ENCODE measurements at regions not wholly inside any gene's neighbourhood (a gene's known extent, or its start where the extent isn't known, plus 50 kb on each side); places are given as distances from the start of the nearest gene placed in this dataset.
"Not testable (repeated sequence)": the region's sequence is repeated elsewhere in the genome, so short reads cannot be mapped to it uniquely, and the experiment has no call there.

DNA sequence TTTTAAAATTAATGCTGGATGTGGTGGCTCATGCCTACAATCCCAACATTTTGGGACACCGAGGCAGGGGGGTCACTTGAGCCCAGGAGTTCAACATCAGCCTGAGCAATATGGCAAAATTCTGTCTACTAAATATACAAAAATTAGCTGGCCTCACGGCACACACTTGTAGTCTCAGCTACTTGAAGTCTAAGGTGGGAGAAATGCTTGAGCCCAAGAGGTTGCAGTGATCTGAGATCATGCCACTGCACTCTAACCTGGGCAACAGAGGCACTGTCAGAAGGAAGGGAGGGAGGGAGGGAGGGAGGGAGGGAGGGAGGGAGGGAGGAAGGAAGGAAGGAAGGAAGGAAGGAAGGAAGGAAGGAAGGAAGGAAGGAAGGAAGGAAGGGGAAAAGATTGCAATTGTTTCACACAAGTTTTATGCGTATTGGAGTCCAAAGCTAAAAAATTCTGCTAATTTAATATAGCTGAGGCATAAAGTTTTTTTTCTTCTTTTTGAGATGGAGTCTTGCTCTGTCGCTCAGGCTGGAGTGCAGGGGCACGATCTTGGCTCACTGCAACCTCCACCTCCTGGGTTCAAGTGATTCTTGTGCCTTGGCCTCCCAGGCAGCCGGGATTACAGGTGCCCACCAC lies 328.8 kb downstream of the KLF12 start:
- not testable (repeated sequence) for DNase-seq (ENCODE audit: low read depth in 2 of 2)

DNA sequence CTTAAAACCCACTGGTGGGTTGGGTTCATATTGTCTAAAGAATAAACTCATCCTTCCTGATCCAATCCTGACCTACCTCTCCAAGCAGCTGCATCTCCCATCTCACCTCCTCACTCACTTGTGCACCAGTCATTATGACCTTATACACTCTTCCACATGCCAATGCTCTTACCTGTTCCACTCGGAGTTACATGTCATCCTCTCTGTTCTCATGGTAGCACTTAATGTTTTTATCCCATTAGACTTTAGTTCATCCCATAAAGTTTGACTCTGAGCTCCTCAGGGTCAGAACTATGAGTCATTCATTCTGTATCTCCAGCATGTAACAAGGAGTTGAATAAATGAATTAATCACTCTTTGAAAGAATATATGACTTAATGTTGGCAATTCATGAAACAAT lies 330.2 kb downstream of the KLF12 start:
- DNase-seq (ENCODE audit: low read depth in 2 of 2) = no peak

DNA sequence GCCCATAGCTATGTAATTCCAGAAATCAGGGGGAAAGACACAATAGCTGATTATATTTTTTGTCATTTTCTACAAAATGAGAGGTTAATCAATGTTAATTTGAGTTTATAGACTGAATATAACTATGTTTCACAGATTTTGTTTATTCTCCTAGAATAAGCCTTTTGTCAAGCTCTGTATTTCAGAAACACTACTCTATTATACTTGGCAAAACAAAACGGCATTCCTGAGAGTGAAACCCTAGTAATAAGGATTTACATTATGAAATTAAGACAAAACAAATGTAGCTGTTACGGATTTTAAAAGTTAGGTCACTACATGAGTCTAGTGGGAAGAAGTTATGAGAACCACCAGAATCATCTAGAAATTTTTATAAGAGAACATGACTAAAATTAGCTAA lies 334.2 kb downstream of the KLF12 start:
- no peak for DNase-seq (ENCODE audit: low read depth in 2 of 2)

DNA sequence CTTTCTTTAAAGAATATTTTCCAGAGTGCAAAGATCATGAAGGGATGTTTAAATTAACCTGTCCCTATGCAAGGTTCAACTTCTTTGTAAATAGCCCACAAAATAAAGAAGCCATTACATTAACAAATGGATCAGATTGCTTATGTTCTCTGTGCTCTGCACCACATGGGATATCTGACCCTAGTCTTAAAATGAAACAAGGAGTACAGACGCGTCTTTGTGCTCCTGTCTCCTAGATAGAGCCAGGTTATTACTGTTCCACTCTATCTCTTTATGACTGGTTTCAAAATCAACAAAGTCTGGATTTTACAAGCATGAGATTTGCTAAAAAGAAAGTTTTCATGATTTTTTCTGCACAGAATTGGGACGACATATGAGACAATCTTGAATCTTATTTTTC lies 339.4 kb downstream of the KLF12 start:
- DNase-seq (ENCODE audit: low read depth in 2 of 2) = no peak

DNA sequence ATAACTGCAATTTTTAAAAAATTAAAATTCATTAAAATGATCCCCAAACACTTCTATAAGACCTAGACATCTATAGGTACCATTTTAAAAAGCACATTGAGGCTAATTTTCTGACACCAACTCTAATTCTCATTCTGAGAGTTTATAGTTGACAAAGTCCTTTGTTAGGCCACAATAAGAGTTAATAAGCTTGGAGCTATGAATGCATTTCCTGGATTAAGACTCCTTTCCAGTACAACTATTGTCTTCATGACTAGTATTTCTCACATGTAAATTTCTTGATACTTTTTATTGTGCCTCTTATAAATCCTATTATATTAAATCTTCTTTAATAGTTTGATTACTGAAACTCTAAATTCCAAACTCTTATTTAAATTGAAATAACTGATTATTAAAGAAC lies 340.8 kb downstream of the KLF12 start:
- no peak for DNase-seq (ENCODE audit: low read depth in 2 of 2)

DNA sequence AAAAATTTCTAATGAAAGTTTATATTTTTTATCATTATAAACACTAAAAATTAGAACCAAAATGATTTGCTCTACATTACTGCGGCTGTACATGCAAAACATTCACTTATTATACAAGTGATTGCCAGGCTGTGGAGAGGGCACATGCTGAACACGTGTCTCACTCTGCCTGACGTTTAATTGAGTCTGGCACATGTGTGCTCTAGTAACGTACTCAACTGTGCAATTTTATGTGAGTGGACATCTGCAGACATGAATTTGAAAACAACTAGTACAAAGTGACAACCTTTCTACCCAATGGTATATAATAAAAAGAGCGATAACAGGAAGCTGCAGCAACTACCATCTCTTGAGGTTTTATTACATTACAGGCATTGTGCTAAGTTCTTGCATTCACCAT lies 341.4 kb downstream of the KLF12 start:
- no peak for DNase-seq (ENCODE audit: low read depth in 2 of 2)

DNA sequence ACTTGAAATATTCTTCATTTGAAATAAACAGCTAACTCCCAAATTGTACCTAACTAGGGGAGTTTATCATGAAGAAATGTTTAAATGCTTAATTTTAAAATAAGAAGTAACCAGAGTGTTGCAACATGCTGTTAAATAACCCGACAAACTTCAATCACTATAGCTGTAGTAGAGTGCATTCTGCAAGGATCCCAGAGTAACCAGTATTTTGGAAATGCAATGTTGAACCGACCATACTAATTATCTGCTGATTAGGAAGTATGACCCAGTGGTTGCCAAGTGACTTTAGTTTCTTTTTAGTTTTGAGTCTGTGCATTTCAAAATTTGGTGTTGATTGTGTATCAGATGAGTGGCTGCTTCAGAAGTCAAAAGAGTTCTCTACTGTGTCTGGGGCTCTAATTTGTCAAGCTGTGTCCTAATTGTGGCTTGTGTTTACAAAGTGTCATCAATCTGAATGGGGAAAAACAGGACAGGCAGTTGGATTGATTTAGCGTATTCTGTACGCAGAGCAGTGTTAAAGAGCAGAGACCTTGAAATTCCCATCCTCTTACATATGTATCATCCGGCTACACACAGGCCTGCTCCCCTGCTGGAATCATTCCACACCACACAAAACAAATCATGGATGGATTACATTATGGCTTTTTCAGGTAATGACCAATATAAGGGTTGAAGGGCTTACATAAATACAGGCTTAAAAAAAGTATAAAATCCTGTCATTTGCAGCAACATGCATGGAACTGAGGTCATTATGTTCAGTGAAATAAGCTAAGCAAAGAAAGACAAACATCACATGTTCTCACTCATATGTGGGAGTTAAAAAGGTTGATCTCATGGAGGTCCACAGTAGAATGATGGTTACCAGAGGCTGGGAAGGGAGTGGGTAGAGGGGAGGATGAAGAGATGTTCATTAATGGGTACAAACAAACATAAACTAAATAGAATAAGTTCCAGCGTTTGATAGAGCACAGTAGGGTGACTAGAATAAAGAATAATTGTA lies 351.5 kb downstream of the KLF12 start:
- DNase-seq (ENCODE audit: low read depth in 2 of 2) = no peak

DNA sequence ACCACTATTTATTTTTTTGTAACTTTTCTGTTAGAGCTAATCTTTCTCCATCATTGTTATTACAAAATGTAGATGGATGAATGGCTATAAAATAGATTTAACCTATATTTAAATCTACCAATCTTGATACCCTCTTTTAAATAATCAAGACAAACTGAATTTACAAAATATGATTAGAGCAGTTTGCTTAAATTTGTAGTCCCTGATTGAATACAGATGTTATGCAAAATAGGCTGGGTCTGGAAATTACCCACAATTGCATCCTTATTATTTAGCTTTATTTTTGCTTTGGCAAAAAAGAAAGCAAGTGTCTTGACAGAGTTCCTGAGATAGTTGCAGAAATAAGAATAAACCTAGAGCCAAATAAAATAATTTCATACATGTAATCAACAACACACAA lies 352.8 kb downstream of the KLF12 start:
- no peak for DNase-seq (ENCODE audit: low read depth in 2 of 2)

DNA sequence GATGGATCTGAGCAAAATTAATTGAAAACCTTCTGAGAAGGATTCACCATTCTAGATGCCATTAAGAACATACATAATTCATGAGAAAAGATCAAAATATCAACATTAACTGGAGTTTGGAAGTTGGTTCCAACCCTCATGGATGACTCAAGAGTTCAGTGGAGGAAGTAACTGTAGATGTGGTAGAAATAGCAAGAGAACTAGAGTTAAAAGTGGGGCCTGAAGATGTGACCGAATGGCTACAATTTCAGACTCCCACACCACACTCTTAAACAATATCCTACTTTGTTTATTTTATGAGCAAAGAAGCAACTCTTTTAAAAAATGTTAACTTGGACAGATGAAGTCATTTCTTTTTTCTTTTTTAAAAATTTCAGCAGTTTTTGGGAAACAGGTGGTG lies 354.3 kb downstream of the KLF12 start:
- no peak for DNase-seq (ENCODE audit: low read depth in 2 of 2)

DNA sequence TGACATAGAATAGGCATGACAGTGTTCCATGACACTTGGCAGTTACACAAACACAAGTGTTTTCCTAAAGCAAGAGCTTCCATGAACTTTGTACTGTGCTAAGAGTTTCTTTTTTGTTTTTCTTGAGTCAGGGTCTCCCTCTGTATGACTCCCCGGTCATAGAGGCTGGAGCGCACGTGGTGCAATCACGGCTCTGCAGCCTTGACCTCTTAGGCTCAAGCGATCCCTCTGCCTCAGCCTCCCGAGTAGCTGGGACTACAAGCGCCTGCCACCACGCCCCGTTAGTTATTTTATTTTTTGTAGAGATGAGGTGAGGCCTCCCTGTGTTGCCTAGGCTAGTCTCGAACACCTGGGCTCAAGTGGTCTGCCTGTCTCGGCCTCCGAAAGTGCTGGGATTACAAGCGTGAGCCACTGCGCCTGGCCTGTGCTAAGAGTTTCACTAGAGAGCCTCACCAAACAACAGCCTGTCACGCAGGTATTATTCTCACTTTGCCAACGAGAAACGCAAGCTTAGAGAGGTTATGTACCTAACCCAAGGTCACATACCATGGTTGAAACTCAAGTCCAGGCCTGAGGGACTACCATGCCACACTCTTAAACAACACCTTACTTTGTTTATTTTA lies 355.9 kb downstream of the KLF12 start:
- DNase-seq (ENCODE audit: low read depth in 2 of 2) = no peak

DNA sequence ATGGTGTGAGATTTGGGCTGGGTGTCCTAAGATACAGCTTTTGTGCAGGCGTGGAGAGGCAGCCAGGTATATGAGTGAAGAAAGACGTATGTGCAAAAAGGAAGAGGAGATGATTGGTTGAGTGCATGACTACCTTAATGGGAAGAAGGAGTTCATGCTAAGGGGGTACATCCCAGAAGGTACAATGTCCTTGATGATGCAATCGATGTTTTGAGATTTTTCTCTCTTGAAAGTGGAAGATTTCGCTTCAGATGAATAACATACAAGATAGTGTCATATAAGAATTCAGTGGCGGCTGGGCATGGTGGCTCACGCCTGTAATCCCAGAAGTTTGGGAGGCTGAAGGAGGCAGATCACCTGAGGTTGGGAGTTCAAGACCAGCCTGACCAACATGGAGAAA lies 357.1 kb downstream of the KLF12 start:
- DNase-seq (ENCODE audit: low read depth in 2 of 2) = no peak

DNA sequence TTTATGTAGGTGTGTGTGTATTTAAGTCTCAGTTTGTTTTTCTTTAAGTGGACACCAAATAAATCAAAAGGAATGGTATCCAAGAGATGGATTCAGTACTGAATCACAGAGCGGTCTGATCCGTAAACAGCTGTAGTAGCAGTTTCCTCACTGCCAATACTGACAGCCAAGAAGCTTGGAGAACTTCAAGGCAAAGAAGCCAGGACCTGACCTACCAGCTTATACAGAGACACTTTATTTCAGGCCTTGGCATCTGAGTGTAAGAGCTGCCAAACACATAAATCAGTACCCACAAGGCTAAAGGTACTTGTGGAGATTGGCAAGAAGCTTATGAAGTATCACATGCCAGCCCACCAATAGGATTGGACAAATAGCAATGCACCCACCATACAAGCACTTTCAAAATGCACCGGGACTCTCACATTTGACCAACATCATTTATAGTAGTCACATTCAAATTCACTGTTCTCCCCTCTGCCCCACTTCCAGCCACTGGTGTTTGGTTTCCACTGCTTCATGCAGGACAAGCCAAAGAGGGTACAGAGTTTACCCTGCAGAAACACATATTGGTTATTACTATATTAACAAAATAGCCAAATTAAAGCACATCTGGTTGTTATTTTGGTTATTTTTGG lies 357.9 kb downstream of the KLF12 start:
- no peak for DNase-seq (ENCODE audit: low read depth in 2 of 2)

DNA sequence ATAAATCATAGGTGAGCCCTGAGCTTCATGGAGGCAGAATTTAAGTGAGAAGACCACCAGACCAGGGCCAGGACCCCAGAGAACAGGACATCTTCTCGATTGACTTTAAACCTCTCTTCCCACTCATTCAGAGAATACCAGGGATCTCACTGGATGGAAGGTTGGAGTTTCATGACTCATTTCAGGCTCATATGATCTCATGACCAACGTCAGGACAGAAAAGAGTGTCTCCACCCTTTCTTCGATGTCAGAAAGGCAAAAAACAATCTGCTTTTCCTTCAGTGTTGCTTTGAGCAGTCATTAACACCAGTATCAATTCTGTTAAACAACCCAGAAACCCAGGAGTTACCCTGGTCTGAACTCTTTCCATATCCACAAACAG lies 361.0 kb downstream of the KLF12 start:
- no peak for DNase-seq (ENCODE audit: low read depth in 2 of 2)

DNA sequence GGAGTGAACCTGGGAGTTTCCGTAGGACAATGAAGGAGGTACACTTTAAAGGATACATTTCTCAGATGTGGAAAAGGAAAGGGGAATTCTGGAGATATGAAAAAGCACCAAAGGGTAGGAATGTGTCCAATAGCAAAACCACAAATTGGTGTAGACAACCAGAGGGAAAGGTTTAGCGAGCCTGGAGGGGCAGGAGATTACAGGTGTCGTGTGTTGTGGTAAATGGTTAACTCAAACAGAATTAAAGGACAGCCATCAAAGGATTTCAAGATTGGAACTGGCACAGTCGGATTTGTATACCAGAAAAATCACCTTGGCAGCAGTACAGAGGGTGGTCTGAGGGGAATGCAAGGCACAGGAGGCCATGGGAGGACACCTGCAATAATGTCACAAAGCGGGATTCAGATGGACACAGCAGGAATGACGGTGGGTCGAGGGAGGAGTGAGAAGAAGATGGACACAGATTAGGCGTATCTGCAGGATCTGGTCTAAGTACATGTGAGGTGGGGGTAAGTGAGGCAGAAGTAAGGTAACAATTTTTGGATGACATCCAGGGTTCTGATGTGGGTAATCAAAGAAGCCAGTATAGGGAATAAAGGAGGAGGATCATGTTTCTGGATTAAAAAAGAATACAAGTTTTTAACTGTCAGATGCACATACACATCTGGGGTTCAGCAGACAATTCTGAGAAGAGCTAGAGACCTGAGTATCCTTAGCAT lies 361.6 kb downstream of the KLF12 start:
- no peak for DNase-seq (ENCODE audit: low read depth in 2 of 2)

DNA sequence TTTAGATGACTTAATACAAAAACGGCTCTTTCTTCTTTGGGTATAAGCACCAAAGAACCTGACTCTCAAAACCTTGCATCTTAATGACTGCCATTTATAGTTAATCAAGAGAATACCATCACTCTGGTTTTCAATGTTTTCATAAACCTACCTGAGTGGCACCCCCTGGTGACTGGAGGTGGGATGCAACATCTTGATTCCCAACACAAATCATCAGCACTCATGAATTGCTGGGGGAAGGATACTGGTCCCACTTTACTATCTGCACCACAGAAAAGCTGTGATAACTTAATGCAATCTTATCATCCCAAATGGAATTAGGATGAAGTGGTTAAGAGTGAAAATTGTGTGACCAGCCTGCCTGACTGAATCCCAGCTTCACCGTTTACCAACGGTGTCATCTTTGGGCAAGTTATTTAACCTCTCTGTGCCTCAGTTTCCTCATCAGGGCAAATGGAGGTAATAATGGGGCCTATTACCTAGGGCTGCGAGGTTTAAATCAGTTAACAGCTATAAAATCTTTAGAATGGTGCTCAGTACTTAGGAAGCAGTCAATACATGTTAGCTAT lies 366.4 kb downstream of the KLF12 start:
- no peak for DNase-seq (ENCODE audit: low read depth in 2 of 2)

DNA sequence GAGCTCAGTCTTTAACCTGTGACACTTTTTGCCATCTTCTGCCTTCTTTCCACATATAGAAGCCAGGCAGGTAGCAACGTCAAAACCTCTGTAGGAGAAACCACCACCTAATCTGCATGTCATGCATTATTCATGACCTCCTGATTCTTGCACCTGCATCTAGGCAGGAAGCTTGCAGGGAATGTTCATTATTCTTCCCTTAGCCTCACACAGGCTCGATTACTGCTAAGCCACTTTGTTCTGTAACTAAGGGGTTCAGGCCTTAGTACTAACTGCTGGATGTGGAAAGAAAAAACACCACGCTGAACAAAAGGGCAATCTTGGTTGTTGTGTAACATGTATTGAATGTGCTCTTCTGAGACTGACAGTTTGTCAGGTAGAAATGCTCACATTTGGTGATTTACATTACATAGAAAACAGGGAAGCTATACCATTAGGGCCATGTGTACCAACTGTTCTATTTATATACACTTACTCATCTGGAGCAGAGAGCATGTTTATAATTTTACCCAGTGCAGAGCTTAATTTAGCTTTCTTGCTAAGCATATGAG lies 366.9 kb downstream of the KLF12 start:
- DNase-seq (ENCODE audit: low read depth in 2 of 2) = no peak

DNA sequence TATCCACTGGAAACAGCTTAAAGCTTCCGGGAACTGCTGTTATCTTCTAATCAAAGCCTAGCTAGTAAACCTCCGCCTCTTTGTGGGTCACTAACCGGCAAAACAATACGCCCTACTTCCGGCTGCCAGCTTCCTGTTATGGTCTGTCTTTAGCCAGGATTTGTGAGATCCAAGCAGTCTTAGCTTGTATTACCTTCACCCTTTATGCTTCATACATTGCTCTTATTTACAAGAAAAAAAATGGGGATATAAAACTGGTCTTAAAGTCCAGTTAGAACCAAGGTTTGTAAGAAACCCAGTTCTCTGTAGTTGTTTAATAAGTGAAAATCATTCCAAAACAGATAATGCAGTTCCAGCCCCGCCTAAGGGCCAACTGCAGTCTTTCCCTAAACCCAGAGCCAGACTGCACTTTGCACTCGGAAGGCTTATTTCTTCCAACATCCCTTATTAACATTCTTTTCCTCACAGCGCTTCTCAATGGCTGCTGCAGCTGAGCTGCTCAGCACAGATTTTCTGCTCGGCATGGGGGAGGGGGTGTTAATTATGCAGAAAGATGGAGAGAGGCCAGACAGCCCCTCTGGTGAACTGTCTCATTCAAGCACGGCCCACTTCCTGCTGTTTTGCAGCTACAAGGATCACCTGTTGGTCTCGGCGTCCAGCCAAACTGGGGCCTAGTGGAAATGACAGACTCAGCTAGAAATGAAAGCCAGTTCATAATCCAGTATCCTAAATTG lies 368.4 kb downstream of the KLF12 start:
- DNase-seq (ENCODE audit: low read depth in 2 of 2) = peak; percentile 8 to 54

DNA sequence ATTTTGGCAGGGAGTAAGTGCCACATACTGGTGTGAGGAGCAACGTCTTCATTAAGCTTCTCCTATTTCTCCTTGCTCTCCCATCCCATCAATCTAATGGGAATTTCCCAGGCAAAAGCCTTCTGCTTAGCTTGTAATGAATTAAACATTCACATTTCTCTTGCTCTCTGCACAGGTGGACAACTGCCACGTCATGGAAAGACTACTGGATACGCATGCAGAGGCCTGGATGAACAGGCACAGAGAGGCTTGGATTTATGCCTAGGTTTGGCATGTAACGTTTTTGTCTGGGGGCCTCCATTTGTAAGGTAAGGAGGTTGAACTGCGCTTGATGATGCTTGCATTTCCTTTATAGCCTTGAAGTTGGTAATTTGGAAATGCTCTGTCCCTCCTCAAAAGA lies 374.8 kb downstream of the KLF12 start:
- DNase-seq (ENCODE audit: low read depth in 2 of 2) = no peak

DNA sequence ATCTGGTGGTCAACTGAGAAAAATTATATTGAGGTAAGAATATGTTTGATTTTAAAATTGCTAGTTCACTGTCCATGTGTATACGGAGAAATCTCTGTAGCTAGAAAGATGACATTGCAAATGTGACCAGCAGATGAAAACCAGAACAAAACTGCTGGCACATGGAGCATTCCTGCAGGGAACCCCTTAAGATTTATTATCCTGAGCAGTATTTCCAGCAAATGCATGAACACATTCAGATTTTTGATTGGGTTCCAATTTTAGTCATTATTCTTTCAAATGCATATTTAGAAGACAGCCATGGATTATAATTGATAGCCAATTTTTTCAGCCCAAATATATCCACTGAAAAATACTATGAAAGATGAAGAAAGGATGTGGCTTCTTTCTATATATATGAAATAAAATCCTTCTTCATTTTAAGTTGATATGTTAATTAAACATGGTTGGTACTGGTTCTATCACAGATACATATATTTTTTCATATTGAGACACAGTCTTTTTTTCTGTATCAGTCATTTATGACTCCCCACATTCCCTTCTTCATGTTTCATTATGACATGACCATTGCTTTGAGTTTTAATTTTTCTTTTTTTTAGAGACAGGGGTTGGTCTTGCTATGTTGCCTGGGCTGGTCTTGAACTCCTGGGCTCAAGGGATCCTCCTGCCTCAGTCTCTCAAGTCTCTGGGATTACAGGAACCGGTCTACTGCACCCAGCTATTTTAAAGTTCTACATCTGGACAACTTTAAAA lies 376.5 kb downstream of the KLF12 start:
- DNase-seq (ENCODE audit: low read depth in 2 of 2) = no peak
